Activated CD4-positive, alpha-beta T cell treated with anti-CD3 and anti-CD28 coated beads, Interleukin-10, Interleukin-2, amounts not matched to agents 100 ng/mL and 50 ng/mL, durations not matched to agents 16 hours and 8 hours (primary cell): ENCODE measurements at regions not wholly inside any gene's neighbourhood (a gene's known extent, or its start where the extent isn't known, plus 50 kb on each side); places are given as distances from the start of the nearest gene placed in this dataset.
"Not testable (repeated sequence)": the region's sequence is repeated elsewhere in the genome, so short reads cannot be mapped to it uniquely, and the experiment has no call there.

Experiments used
- DNase-seq: peaks from one replicate; pipeline ENCODE4 v3.0.0-alpha.2; 2020

- DNase-seq = no peak
Measured at GRCh38 chr5:125660231-125660895, 762.8 kb upstream of the GRAMD2B start.

GRCh38 chr5:125661584-125661983 is 761.6 kb upstream of the GRAMD2B start:
- no peak for DNase-seq

GRCh38 chr5:125668884-125669283 is 754.3 kb upstream of the GRAMD2B start:
- DNase-seq = no peak

- DNase-seq = no peak
Measured at GRCh38 chr5:125673359-125673950, 749.8 kb upstream of the GRAMD2B start.

- no peak for DNase-seq
Measured at GRCh38 chr5:125679522-125679921, 743.7 kb upstream of the GRAMD2B start.

GRCh38 chr5:125683669-125684068 is 739.5 kb upstream of the GRAMD2B start:
- no peak for DNase-seq

GRCh38 chr5:125685771-125686170 is 737.4 kb upstream of the GRAMD2B start:
- no peak for DNase-seq

GRCh38 chr5:125691738-125692530 is 731.3 kb upstream of the GRAMD2B start:
- not testable (repeated sequence) for DNase-seq

- DNase-seq = no peak
Measured at GRCh38 chr5:125695996-125696655, 727.1 kb upstream of the GRAMD2B start.

GRCh38 chr5:125696762-125697161 is 726.4 kb upstream of the GRAMD2B start:
- no peak for DNase-seq

- no peak for DNase-seq
Measured at GRCh38 chr5:125698420-125698819, 724.8 kb upstream of the GRAMD2B start.

GRCh38 chr5:125699860-125700259 is 723.3 kb upstream of the GRAMD2B start:
- no peak for DNase-seq

GRCh38 chr5:125700380-125700861 is 722.8 kb upstream of the GRAMD2B start:
- DNase-seq = no peak

GRCh38 chr5:125703616-125704015 is 719.6 kb upstream of the GRAMD2B start:
- DNase-seq = no peak

- DNase-seq = no peak
Measured at GRCh38 chr5:125704888-125705287, 718.3 kb upstream of the GRAMD2B start.

GRCh38 chr5:125708583-125708982 is 714.6 kb upstream of the GRAMD2B start:
- DNase-seq = no peak

- no peak for DNase-seq
Measured at GRCh38 chr5:125710745-125711144, 712.5 kb upstream of the GRAMD2B start.

GRCh38 chr5:125712397-125712796 is 710.8 kb upstream of the GRAMD2B start:
- DNase-seq = no peak

- DNase-seq = no peak
Measured at GRCh38 chr5:125713109-125713805, 710.0 kb upstream of the GRAMD2B start.

- no peak for DNase-seq
Measured at GRCh38 chr5:125715216-125715615, 708.0 kb upstream of the GRAMD2B start.

- no peak for DNase-seq
Measured at GRCh38 chr5:125717209-125717608, 706.0 kb upstream of the GRAMD2B start.

- no peak for DNase-seq
Measured at GRCh38 chr5:125719681-125720347, 703.4 kb upstream of the GRAMD2B start.
